Left cardiac atrium (tissue), 4 donors: ENCODE measurements at regions not wholly inside any gene's neighbourhood (a gene's known extent, or its start where the extent isn't known, plus 50 kb on each side); places are given as distances from the start of the nearest gene placed in this dataset.

Source experiments
- ATAC-seq, 2 donors: fragments of 200-7000 bp; cut with Tn5 transposase; one replicate each; pipeline ENCODE4 v1.9.1; 2020; ENCODE audit warnings: mild to moderate bottlenecking in 2 of 2, moderate library complexity in 2 of 2
- DNase-seq: peaks from one replicate; pipeline ENCODE4 v3.0.0-alpha.2; 2020
- intact Hi-C, 2 donors: fragments of 100-400 bp; cut with DNase I; formaldehyde crosslinking; loops; one replicate each; pipeline versions ENCODE4 v1.14.1 to v1.15.1; 2022 to 2023
- donor health status: DM: no; HTN: yes; CAD: no.
- donor health status: DM: no; HTN: yes; CAD: no; lungs with severe emphysema.
- donor health status: DM: yes; HTN: yes; CAD: no.
- donor health status: Dilated cardiomyopathy.

- DNase-seq = no peak
- ATAC-seq = no peak
- intact Hi-C loops = no loop called here
Measured at GRCh38 chr3:118433825-118434224, 600.8 kb downstream of the IGSF11 start.

GRCh38 chr3:118435851-118436350 is 598.7 kb downstream of the IGSF11 start:
- no peak for DNase-seq
- intact Hi-C loops = no loop called here
- no peak for ATAC-seq

GRCh38 chr3:118436697-118437262 is 597.9 kb downstream of the IGSF11 start:
- DNase-seq (no peak), ATAC-seq (peak in 1 of 2 donors; percentile 34)
- intact Hi-C loops = no loop called here

GRCh38 chr3:118445036-118445435 is 589.6 kb downstream of the IGSF11 start:
- DNase-seq (no peak), ATAC-seq (no peak)
- intact Hi-C loops = no loop called here

GRCh38 chr3:118447339-118447738 is 587.3 kb downstream of the IGSF11 start:
- intact Hi-C loops = no loop called here
- no peak for DNase-seq
- ATAC-seq = no peak

- intact Hi-C loops = no loop called here
- ATAC-seq (no peak), DNase-seq (no peak)
Measured at GRCh38 chr3:118466795-118467330, 567.8 kb downstream of the IGSF11 start.

GRCh38 chr3:118468801-118469200 is 565.8 kb downstream of the IGSF11 start:
- intact Hi-C loops = no loop called here

GRCh38 chr3:118472586-118472985 is 562.1 kb downstream of the IGSF11 start:
- DNase-seq (no peak), ATAC-seq (no peak)
- intact Hi-C loops = no loop called here

More at GRCh38 chr3:118468801-118469200, 565.8 kb downstream of the IGSF11 start:
- DNase-seq (no peak), ATAC-seq (no peak)

- intact Hi-C loops = no loop called here
- ATAC-seq = no peak
- DNase-seq = no peak
Measured at GRCh38 chr3:118473343-118473742, 561.3 kb downstream of the IGSF11 start.

GRCh38 chr3:118476885-118477618 is 557.6 kb downstream of the IGSF11 start:
- intact Hi-C loops = no loop called here
- no peak for DNase-seq

GRCh38 chr3:118477768-118478167 is 556.9 kb downstream of the IGSF11 start:
- intact Hi-C loops = no loop called here
- no peak for DNase-seq
- ATAC-seq = no peak

More at GRCh38 chr3:118476885-118477618, 557.6 kb downstream of the IGSF11 start:
- no peak for ATAC-seq

- intact Hi-C loops = no loop called here
Measured at GRCh38 chr3:118478706-118479276, 555.9 kb downstream of the IGSF11 start.

GRCh38 chr3:118479376-118479775 is 555.3 kb downstream of the IGSF11 start:
- ATAC-seq (no peak), DNase-seq (no peak)
- intact Hi-C loops = no loop called here

More at GRCh38 chr3:118478706-118479276, 555.9 kb downstream of the IGSF11 start:
- DNase-seq (no peak), ATAC-seq (no peak)

GRCh38 chr3:118480101-118480860 is 554.4 kb downstream of the IGSF11 start:
- DNase-seq = no peak
- intact Hi-C loops = no loop called here
- no peak for ATAC-seq

GRCh38 chr3:118485693-118486092 is 549.0 kb downstream of the IGSF11 start:
- no peak for ATAC-seq
- no peak for DNase-seq
- intact Hi-C loops = no loop called here

GRCh38 chr3:118487734-118488133 is 546.9 kb downstream of the IGSF11 start:
- no peak for ATAC-seq
- DNase-seq = no peak
- intact Hi-C loops = no loop called here

GRCh38 chr3:118488732-118489131 is 545.9 kb downstream of the IGSF11 start:
- intact Hi-C loops = no loop called here
- ATAC-seq = no peak
- no peak for DNase-seq

GRCh38 chr3:118495206-118495605 is 539.4 kb downstream of the IGSF11 start:
- intact Hi-C loops = no loop called here
- DNase-seq (no peak), ATAC-seq (no peak)

- ATAC-seq (no peak), DNase-seq (no peak)
- intact Hi-C loops = no loop called here
Measured at GRCh38 chr3:118497274-118497673, 537.4 kb downstream of the IGSF11 start.
